ENCODE measurements at regions not wholly inside any gene's neighbourhood (a gene's known extent, or its start where the extent isn't known, plus 50 kb on each side); places are given as distances from the start of the nearest gene placed in this dataset.

- CTCF ChIA-PET: no interaction called here
- POLR2A ChIA-PET (ENCODE audit: low non-redundant PET): no interaction called here
- DNase-seq (ENCODE audit: low spot score): no peak
- H3K27ac ChIP-seq: no peak overlapping the region
- no peak for TF ChIP-seq CTCF (conservative IDR thresholded peaks at IDR 0.05; ENCODE audit: low read depth)
These were observed 191.4 kb downstream of the SS18 start for GRCh38 chr18:25898965-25899364.

GRCh38 chr18:25896956-25897355 is 193.5 kb downstream of the SS18 start:
- POLR2A ChIA-PET (ENCODE audit: low non-redundant PET): no interaction called here
- DNase-seq (ENCODE audit: low spot score): no peak
- H3K27ac ChIP-seq: no peak overlapping the region
- CTCF ChIA-PET: interaction anchor here (0.9 kb wide), 1 partner anchor 14 kb away, joined by 4 read pairs; no protein-coding TSS in a partner anchor
- TF ChIP-seq CTCF (conservative IDR thresholded peaks at IDR 0.05; ENCODE audit: low read depth): no peak

- CTCF ChIA-PET: interaction anchor here (0.8 to 0.9 kb wide), 2 partner anchors 13 to 41 kb away, joined by 4 read pairs; no protein-coding TSS in a partner anchor
- DNase-seq (ENCODE audit: low spot score): peak; percentile 8
- peak; percentile 78 for TF ChIP-seq CTCF (conservative IDR thresholded peaks at IDR 0.05; ENCODE audit: low read depth)
- no peak overlapping the region for H3K27ac ChIP-seq
- POLR2A ChIA-PET (ENCODE audit: low non-redundant PET): no interaction called here
These were observed 194.1 kb downstream of the SS18 start for GRCh38 chr18:25896178-25896780.

GRCh38 chr18:25895518-25895917 is 194.9 kb downstream of the SS18 start:
- ChIA-PET CTCF (interaction anchor here (0.8 kb wide), 1 partner anchor 40 kb away, joined by 4 read pairs; no protein-coding TSS in a partner anchor), POLR2A (ENCODE audit: low non-redundant PET) (no interaction called here)
- no peak overlapping the region for H3K27ac ChIP-seq
- DNase-seq (ENCODE audit: low spot score): no peak
- no peak for TF ChIP-seq CTCF (conservative IDR thresholded peaks at IDR 0.05; ENCODE audit: low read depth)

- POLR2A ChIA-PET (ENCODE audit: low non-redundant PET): no interaction called here
- TF ChIP-seq CTCF (conservative IDR thresholded peaks at IDR 0.05; ENCODE audit: low read depth): no peak
- no peak for DNase-seq (ENCODE audit: low spot score)
- CTCF ChIA-PET: no interaction called here
- no peak overlapping the region for H3K27ac ChIP-seq
These were observed 204.1 kb downstream of the SS18 start for GRCh38 chr18:25886283-25886682.

GRCh38 chr18:25883091-25883490 is 207.3 kb downstream of the SS18 start:
- CTCF ChIA-PET: interaction anchor here (0.8 kb wide), 1 partner anchor 14 kb away, joined by 4 read pairs; no protein-coding TSS in a partner anchor

More at GRCh38 chr18:25883091-25883490, 207.3 kb downstream of the SS18 start:
- TF ChIP-seq CTCF (conservative IDR thresholded peaks at IDR 0.05; ENCODE audit: low read depth): no peak
- POLR2A ChIA-PET (ENCODE audit: low non-redundant PET): no interaction called here
- H3K27ac ChIP-seq: no peak overlapping the region
- DNase-seq (ENCODE audit: low spot score): no peak

Data from RWPE1 (cell line).